HL-60/S4 (cell line): ENCODE measurements at regions not wholly inside any gene's neighbourhood (a gene's known extent, or its start where the extent isn't known, plus 50 kb on each side); places are given as distances from the start of the nearest gene placed in this dataset.
"Not testable (repeated sequence)": the region's sequence is repeated elsewhere in the genome, so short reads cannot be mapped to it uniquely, and the experiment has no call there.

ENCODE experiments used
- in situ Hi-C: fragments of 300-500 bp; cut with MboI; formaldehyde crosslinking; loops from 2 replicates; pipeline ENCODE4 v1.14.3; 2022; ENCODE audit warnings: low sequenced_read_pairs

DNA sequence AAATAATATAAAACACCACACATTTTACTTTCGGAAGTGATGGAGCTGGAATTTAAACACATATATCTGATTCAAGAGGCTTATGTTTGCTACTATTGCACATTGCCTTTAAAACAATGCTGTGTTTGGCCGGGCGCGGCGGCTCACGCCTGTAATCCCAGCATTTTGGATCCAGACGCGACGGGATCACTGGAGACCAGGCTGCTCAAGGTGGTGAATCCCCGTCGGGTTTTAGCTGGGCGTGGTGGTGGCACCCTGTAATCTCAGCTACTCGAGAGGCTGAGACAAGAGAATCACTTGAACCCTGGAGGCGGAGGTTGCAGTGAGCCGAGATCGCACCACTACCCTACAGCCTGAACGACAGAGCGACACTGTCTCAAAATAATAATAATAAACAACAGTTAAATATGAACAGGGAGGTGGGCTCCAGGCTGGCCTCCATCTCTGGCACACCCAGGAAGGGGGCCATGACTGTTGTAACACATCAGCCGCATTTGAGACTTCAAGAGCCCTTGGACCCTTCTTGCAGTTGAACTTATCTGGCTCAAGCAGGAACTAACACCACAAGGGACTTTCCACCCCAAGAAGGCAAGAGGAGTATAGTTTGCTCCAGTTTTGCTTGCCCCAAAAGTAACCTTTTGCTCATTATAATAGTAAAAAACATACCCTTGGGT is 127.1 kb upstream of the ZNF184 start:
- in situ Hi-C loops = no loop called here

DNA sequence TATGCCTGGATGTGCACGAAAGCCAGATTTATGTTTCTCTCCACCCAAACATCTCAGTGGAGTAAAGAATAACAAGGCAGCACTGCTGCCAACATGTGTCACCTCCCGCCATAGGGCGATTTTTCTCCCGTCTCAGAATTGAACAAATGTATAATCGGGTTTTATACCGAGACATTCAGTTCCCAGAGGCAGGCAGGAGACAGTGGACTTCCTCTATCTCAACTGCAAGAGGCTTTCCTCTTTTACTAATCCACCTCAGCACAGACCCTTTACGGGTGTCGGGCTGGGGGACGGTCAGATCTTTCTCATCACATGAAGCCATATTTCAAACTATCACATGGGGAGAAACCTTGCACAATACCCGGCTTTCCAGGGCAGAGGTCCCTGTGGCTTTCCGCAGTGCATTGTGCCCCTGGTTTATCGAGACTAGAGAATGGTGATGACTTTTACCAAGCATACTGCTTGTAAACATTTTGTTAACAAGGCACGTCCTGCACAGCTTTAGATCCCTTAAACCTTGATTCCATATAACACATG is 124.2 kb upstream of the ZNF184 start:
- in situ Hi-C loops = not testable (repeated sequence)

DNA sequence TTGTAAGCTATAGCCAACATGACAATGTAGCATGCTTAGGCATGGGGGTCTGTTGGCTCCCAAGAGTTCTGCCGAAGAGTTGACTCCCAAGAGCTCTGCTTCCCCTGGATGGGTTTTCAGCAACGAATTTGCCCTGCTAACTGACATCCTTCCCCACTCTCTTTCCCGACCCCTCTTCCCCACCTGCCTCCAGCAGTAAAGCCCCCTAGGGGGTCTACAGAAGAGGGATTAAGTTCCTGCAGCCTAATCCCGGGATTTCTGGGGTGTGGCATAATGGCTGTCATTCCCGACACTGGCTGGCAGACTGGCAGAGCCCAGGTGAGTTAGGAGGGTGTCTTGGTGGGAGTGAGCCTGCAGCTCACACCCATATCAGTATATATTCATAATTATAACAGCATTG is 121.0 kb upstream of the ZNF184 start:
- in situ Hi-C loops = no loop called here

DNA sequence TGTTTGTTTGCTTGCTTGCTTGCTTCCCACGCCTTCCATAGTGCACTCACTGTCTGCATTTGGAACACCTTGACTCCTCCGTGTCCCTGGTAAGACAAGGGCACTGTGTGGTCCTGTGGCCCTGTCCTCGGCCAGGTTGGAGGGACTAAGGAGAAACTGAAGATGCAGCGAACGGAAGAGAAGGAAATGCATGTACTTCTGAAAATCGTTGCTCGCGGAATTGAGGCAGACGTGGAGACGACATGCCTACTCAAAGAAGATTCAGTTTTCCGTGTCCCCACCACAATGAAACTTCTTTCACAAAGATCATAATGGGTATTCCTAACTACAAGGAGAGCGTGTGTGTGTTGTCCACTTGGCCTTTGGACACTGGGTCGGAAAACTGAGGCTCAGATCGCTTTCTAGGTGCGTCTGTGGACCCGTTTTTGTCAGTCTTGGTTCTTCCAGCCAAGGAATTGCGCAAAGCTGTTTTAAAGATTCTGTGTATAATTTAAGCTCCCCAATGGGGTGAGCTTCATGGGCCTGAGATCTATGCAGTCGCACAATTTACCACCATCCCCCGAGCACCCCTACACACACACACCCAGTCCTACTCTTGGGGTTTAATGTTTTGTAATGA is 120.4 kb upstream of the ZNF184 start:
- in situ Hi-C loops = no loop called here

DNA sequence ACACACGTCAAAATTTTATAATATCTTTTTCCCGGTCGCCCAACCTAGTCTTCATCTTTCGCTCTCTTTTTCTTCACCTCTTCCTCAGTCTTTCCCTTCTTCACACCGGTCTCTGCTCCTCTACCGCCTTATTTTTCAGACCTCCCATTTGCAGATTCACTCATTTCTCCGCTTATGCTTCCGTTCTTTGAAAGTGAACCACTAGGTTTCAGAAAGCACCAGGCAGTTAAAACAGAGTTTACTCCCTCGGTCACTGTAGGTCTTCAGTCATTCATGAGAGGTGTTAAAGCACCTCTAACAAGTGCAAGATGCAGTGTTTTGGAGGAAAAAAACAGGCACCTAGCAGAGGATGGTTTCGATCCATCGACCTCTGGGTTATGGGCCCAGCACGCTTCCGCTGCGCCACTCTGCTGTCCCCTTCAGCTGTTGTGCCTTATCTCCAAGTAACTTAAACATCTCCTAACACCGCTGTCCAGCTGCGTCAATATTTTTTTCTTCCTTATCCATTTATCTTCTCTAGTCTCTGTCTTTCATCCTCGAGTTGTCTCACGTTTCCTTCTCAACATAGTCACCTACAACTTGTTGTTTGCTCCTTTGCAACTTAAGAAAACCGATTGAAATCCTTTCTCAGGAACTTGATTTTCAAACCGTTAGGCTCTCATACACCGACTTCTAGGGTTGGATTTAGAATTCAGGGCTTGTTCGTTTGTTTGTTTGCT is 119.7 kb upstream of the ZNF184 start:
- in situ Hi-C loops = no loop called here

DNA sequence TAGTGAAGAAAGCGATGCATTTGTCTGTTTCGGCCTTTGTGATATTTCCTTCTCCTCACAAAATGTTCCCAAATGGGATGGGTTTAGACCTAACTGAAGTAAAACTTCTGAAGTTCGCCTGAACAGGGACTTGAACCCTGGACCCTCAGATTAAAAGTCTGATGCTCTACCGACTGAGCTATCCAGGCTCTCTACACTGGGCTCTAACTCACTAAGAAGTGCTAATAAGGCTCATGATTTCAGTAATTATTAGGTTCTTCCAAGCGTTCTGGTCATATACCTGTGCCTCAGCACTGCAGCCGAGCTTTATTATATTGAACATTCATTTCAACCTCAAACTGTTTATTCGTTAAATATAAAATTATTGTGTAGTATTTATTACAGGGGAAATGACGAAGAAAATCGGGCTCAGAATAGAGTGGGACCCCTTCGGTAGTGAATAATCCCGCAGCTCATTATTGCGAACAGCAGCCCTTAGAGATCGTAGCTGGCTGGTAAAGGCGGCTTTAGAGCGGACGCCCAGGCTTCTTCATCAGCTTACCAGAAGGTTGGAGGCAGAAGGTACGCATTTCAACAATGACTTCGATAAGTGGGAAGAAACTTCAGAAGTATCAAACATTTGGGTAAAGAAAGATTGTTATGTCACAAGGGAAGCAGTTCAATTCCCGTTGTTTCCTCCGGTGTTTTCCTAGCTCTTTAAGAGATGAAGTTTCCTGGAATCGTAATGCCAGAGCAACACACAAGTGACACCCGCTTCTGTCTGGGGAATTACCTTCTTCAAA is 119.0 kb upstream of the ZNF184 start:
- in situ Hi-C loops = no loop called here

DNA sequence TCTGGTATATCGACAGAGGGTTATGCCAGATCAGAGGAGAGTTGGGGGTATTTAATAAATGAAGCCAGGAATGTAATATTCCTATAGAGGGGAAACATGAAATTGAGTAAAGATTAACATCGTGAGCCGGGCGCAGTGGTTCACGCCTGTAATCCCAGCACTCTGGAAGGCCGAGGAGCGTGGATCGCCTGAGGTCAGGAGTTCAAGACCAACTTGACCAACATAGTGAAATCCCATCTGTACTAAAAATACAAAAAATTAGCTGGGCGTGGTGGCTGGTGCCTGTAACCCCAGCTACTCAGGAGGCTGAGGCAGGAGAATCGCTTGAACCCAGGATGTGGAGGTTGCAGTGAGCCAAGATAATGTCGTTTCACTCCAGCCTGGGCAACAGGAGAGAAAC is 112.4 kb upstream of the ZNF184 start:
- in situ Hi-C loops = not testable (repeated sequence)

DNA sequence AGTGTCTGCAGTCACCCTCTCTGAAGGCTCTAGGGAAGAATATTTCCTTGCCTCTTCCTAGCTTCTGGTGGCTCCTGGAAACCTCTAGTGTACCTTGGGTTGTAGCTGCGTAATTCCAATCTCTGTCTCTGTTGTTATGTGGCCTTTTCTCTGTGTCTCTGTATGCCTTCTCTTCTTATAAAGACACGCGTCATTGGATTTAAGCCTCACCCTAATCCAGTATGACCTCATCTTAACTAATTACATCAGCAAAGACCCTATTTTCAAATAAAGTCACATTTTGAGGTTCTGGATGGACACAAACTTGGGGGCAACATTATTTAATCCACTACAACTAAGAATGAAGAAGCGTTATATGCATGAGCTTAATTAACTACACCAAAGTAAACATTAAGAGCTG is 111.4 kb upstream of the ZNF184 start:
- in situ Hi-C loops = no loop called here

DNA sequence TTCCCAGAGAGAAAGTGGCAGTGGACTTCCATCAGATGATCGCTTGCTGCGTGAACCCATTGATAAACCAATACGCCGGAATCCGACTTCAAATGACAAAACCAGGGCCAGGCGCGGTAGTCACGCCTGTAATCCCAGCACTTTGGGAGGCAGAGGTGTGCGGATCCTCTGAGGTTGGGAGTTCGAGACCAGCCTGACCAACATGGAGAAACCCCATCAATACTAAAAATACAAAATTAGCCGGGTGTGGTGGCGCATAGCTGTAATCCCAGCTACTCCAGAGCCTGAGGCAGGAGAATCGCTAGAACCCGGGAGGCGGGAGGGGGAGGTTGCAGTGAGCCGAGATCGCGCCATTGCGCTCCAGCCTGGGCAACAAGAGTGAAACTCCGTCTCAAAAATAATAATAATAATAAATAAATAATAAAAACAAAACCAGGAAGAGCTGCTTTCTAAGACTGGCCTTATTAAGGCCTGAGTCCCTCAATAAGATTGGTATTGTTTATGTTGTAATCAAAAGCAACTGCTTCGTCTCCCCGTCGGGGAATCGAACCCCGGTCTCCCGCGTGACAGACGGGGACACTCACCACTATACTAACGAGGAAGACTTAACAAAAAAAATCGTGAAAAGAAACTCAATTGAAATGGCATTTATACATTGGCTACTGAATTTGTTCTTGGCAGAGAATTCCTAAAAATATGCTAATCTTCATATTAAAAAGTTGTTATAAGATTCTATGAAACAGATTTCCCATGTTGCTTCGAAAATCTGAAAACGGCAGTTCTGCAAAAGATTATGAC is 110.2 kb upstream of the ZNF184 start:
- in situ Hi-C loops = no loop called here

DNA sequence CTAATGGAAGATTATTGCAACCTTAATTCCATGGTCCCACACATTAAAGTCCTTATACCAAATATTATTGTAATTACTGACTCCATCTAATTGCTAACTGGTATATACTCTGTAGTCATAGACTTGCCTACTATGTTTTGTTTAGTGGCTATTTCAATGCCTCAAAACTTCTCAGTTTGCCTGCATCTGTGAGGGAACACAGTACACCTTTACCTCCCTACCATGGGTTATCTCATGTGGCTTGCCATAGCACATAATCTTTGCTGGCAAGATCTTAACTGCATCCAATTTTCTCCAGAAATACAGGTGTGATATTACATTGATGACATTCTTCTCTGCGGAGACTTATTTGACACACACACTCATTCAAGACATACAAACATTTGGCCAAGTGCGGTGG is 107.1 kb upstream of the ZNF184 start:
- in situ Hi-C loops = no loop called here

DNA sequence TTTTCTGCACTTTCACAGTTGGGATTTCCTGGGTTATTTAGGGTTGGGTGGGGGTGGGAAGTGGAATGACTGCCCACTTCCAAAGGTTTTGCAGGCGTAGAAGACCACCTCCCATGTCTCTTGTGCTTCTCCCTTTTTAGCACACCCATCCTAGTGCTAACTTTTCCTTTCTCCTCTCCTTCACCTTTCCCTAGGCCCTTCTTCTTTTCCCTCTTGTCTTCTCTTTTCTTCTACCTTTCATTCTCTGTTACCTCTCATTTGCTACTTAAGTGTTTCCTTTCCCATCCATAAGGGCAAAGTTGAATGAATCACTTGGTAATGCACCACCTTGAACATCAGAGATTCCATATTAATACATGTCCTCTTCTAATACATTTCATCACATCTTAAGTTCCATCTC is 105.0 kb upstream of the ZNF184 start:
- in situ Hi-C loops = no loop called here

DNA sequence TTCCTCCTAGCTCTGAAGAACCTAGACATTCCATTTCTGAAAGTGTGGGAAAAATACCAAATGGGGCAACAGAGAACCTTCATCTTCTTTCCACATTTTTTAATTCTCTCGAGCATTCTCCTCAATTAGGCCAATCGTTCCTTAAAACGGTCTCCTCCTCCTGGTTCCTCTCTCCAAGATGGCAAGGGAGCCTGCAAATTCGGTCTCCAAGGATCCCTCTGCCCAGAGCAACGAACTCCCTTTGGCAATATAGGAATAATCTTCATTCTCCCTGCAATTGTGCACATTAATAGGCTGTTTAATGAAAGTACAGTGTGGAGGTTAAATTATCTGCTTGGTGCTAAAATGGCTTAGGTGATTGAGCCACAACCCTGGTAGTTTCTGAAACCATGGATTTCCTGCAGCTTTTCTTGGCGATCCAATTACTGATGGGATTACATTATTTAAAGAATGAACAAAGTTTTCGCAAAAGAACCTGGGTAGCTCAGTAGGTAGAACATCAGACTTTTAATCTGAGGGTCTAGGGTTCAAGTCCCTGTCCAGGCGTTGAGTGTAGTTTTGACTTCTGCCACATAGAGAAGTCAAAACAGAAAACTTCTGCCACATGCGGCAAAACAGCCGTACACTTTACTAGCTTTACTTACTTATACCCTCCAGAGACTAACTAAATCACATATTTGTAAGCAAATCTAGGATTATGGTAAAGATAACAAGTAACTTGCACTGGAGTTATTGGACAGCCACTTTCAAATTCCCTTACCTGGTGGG is 102.9 kb upstream of the ZNF184 start:
- in situ Hi-C loops = no loop called here

DNA sequence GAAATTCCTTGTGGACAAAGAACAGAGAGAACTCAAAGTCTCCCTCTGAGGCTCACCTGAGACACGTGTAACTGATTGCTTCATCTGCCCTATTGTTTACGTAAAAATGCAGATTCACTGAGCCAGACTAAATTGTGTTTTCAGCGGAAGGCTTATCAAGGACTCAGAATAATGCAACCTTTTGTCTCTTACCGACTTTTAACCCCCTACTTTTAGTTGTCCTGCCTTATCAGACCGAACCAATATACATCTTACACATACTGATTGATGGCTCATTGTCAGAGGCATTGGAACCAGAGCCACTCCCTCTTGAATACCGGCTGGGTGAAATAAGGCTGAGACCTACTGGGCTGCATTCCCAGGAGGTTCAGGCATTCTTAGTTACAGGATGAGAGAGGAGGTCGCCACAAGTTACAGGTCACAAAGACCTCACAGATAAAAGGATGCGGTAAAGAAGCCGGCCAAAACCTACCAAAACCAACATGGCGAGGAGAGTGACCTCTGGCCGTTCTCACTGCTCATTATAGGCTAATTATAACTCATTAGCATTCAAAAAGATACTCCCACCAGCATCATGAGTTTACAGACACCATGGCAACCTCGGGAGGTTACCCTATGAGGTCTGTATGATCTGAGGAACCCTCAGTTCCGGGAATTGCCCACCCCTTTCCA is 95.5 kb upstream of the ZNF184 start:
- in situ Hi-C loops = no loop called here

DNA sequence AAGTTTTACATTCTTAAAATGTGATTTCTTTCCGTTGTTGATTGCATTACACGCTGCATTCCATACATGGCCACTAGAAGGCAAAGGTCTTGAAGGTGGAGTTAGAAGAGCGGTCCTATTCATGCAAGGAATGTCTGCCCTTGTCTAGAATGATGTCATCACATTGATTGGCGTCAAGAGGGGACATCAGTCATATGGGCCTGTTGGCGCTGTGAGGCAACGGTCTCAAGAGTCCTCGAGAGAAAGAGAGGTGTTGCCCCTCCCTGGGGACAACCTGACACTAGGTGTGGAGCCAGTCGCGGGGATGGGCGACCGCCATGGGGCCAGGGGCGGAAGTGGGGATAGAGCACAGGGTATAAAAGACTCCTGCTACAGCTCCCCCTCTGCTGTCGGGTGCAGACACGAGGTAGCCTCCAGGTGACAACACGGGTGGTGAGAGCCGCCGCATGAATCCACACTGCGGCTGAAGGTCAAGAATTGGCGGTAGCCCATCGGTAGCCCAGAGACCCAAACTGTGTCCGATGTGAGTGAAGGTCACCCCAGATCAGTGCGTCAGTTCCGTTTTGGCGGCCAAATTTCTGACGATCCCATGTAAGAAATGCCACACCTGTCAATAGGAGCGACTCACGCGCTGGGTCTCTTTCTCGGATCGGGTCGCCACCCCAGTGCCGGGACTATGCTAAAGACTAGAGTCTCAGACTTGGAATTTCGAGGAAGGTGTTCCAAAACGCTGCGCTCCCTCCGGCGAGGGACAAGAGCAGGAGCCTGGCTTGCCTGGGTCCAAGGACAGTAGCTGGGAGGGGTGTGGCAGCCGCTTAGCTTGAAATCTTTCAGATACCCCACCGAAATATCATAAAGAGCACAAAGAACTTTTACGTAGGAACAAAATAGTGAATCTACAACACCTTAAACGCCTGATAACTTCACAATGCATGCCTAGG is 93.2 kb upstream of the ZNF184 start:
- in situ Hi-C loops = no loop called here

DNA sequence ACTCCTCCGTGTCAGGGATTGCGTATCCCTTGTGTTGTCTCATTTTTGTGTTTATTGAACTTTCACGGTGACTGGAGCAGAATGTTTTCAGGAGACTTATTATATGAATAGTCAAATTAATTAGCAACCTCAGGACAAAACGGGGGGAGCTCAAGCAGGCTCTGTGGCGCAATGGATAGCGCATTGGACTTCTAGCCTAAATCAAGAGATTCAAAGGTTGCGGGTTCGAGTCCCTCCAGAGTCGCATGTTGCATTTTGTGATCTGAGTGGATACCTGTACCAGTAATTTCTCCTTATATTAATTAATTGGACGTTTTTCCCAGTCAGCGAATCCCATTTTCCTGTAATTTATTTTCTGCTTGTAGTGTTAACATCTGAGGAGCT is 89.1 kb upstream of the ZNF184 start:
- in situ Hi-C loops = no loop called here

DNA sequence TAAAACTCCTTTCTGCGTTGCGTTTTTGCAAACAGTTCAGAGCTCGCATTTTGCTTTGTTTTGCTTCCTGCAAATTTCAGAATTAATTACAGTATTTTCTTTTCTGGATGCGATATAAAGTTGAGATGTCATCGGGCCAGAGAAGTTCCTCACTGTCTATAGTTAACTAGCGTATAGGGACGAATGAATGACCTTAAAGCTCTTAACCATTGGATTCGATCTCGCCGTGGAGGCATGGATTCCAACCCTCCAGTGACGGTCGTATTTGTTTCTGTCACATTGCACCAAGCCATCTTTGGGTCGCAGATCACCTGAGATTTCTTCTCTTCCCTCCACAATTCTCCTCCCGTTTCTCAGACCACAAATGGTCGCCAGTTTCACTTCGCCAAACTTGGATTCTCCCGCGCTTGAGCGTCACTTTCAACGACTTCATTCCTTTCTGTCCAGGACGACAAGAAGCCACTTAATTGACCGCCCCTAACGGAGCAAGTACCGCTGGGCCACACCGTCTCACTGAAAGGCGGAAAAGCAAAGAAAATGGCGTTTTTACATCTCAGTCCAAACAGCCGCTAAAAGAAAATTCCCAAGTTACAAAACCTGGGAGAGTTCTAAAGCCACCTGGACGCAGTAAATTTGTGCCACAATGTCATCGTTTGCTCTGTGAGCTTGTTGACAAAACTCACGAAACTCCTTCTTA is 85.3 kb upstream of the ZNF184 start:
- in situ Hi-C loops = no loop called here

DNA sequence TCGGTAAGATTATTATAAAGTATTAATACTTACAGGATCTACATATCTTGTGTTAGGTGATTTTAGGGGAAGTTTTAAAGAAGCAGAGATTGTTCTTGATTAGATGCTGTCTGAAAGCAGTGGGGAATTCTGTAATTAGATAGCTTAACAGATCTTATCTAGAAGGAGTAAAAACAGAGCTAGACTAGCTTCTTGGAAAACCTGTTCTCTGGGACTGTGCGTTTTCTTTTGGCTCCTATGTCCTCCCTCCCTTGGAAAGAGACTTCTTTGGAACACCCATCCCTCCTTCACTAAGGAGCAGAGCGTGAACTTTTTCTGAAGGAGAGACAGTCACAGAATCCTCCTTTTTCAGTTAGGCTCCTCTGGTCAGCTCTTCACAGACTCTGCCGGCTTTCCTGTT is 83.5 kb upstream of the ZNF184 start:
- in situ Hi-C loops = no loop called here
